Colonic mucosa (tissue), 4 donors: ENCODE measurements at regions not wholly inside any gene's neighbourhood (a gene's known extent, or its start where the extent isn't known, plus 50 kb on each side); places are given as distances from the start of the nearest gene placed in this dataset.

Experiments used
- DNase-seq: peaks from one replicate; pipeline ENCODE4 v3.0.0-alpha.2; 2020
- H3K27ac ChIP-seq: fragments of 200-600 bp; one replicate; pipeline ENCODE4 v1.8.0; 2021
- H3K27me3 ChIP-seq: fragments of 200-600 bp; one replicate; pipeline ENCODE4 v1.8.0; 2021
- H3K36me3 ChIP-seq: fragments of 200-600 bp; one replicate; pipeline ENCODE4 v1.8.0; 2021
- H3K4me1 ChIP-seq: fragments of 200-600 bp; one replicate; pipeline ENCODE4 v1.8.0; 2021; ENCODE audit warnings: mild to moderate bottlenecking
- H3K4me3 ChIP-seq: fragments of 200-600 bp; one replicate; pipeline ENCODE4 v1.8.0; 2021
- H3K9ac ChIP-seq, 2 donors: one replicate each; pipeline ENCODE4 v1.7.0; 2013; ENCODE audit warnings: control low read depth in 2 of 2, low read depth in 2 of 2, low read length in 2 of 2
- H3K9me3 ChIP-seq: fragments of 200-600 bp; one replicate; pipeline ENCODE4 v1.8.0; 2021
- CTCF ChIP-seq: fragments of 200-600 bp; IDR thresholded peaks from one replicate; pipeline ENCODE4 v1.8.0; 2022; ENCODE audit warnings: antibody characterized with exemption, mild to moderate bottlenecking
- intact Hi-C: fragments of 100-400 bp; cut with DNase I; formaldehyde crosslinking; loops from one replicate; pipeline ENCODE4 v1.14.1; 2022
- donor health status: healthy.
- donor health status: DM: no; HTN: no; CAD: no.
- donor health status: DM: no; HTN: no; CAD: no.

- TF ChIP-seq CTCF: no peak
- Histone ChIP-seq H3K27ac (no peak overlapping the region), H3K36me3 (no peaks in the 10 kb centered on the region), H3K27me3 (no peaks in the 10 kb centered on the region), H3K4me1 (no peaks in the 10 kb centered on the region), H3K9me3 (no peaks in the 10 kb centered on the region), H3K4me3 (peak overlapping the region; percentile 33), H3K9ac (no peak overlapping the region)
- DNase-seq: no peak
- intact Hi-C loops: no loop called here
Measured at GRCh38 chr18:55778788-55779690, 191.0 kb upstream of the TCF4 start.

- Histone ChIP-seq H3K9ac (no peak overlapping the region), H3K4me3 (no peak overlapping the region), H3K9me3 (no peaks in the 10 kb centered on the region), H3K36me3 (no peaks in the 10 kb centered on the region), H3K4me1 (no peaks in the 10 kb centered on the region), H3K27me3 (no peaks in the 10 kb centered on the region), H3K27ac (no peak overlapping the region)
- TF ChIP-seq CTCF: no peak
- intact Hi-C loops: no loop called here
- DNase-seq: no peak
Measured at GRCh38 chr18:55777666-55778304, 189.8 kb upstream of the TCF4 start.

- TF ChIP-seq CTCF: no peak
- Histone ChIP-seq H3K27ac (no peak overlapping the region), H3K36me3 (no peaks in the 10 kb centered on the region), H3K4me1 (no peaks in the 10 kb centered on the region), H3K4me3 (no peak overlapping the region), H3K27me3 (no peaks in the 10 kb centered on the region), H3K9me3 (no peaks in the 10 kb centered on the region), H3K9ac (no peak overlapping the region)
- DNase-seq: no peak
- intact Hi-C loops: no loop called here
Measured at GRCh38 chr18:55775972-55776371, 188.0 kb upstream of the TCF4 start.

GRCh38 chr18:55774505-55774904 lies 186.5 kb upstream of the TCF4 start:
- Histone ChIP-seq H3K27ac (no peak overlapping the region), H3K4me3 (no peak overlapping the region), H3K36me3 (no peaks in the 10 kb centered on the region), H3K27me3 (no peaks in the 10 kb centered on the region), H3K9me3 (no peaks in the 10 kb centered on the region), H3K9ac (no peak overlapping the region), H3K4me1 (no peaks in the 10 kb centered on the region)
- no peak for DNase-seq
- intact Hi-C loops: no loop called here
- no peak for TF ChIP-seq CTCF

- no peaks in the 10 kb centered on the region for H3K36me3 ChIP-seq
- H3K9me3 ChIP-seq: no peaks in the 10 kb centered on the region
- no peak overlapping the region for H3K4me3 ChIP-seq
- intact Hi-C loops: no loop called here
- no peak for TF ChIP-seq CTCF
- no peak for DNase-seq
- no peaks in the 10 kb centered on the region for H3K4me1 ChIP-seq
- no peak overlapping the region for H3K27ac ChIP-seq
- no peak overlapping the region for H3K9ac ChIP-seq
- no peaks in the 10 kb centered on the region for H3K27me3 ChIP-seq
Measured at GRCh38 chr18:55768255-55768654, 180.3 kb upstream of the TCF4 start.
